ENCODE measurements at regions not wholly inside any gene's neighbourhood (a gene's known extent, or its start where the extent isn't known, plus 50 kb on each side); places are given as distances from the start of the nearest gene placed in this dataset.

- no peak for TF ChIP-seq CTCF (conservative IDR thresholded peaks at IDR 0.05; ENCODE audit: low read depth, low read length)
- TF ChIP-seq MAFK (IDR thresholded peaks at IDR 0.05; ENCODE audit: low read depth, low read length): no peak
- no peak for TF ChIP-seq USF2 (IDR thresholded peaks at IDR 0.05; ENCODE audit: low read depth, low read length)
- no peak for TF ChIP-seq ELK1 (IDR thresholded peaks at IDR 0.05; ENCODE audit: borderline replicate concordance, low read depth, low read length)
- no peak for TF ChIP-seq SMC3 (IDR thresholded peaks at IDR 0.05; ENCODE audit: low read depth, low read length)
Observed at GRCh38 chr3:14346642-14347041, 55.8 kb upstream of the SLC6A6 start.
